ENCODE measurements at regions not wholly inside any gene's neighbourhood (a gene's known extent, or its start where the extent isn't known, plus 50 kb on each side); places are given as distances from the start of the nearest gene placed in this dataset. TPM values are rescaled to one million over a fixed set of nuclear protein-coding genes. Genes with fewer than 3 reads are reported as not detected.

DNA sequence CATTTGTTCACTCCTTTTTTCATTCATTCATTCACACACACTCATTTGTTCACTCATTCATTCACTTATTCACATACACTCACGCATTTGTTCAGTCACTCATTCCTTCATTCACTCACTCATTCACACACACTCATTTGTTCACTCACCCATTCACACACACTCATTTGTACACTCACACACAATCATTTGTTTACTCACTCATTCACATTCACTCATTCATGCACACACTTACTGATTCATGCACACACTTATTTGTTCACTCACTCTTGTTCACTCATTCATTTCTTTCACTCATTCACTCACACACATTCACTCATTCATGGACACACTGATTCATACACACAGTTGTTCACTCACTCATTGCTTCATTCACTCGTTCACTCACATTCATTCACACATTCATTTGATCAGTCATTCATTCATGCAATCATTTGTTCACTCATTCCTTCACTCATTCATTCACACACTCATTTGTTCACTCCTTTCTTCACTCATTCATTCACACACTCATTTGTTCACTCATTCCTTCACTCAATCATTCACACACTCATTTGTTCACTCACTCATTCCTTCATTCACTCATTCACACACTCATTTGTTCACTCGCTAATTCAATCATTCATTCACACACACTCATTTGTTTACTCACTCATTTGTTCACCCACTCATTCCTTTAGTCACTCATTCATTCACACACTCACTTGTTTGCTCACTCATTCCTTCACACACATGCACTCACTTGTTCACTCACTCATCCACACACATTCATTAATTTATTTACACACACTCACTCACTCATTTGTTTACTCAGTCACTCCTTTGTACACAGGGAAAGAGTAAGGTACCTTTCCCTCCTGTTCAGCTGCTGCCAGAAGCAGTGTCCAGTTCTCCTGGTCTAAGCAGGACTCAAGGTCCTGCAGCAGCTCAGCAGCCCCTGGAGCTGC lies 50.7 kb upstream of the BHLHE23 start:
- no peak for DNase-seq (ENCODE audit: low spot score)

GRCh38 chr20:63056236-63057170 lies 49.7 kb upstream of the BHLHE23 start:
- peak; percentile 51 for DNase-seq (ENCODE audit: low spot score)

Small RNA genes in the stretch of these regions (small RNA-seq; reads per million reads assigned to genes)
- gene RF00635 = not detected
